Vagina (tissue), 2 donors: ENCODE measurements at regions not wholly inside any gene's neighbourhood (a gene's known extent, or its start where the extent isn't known, plus 50 kb on each side); places are given as distances from the start of the nearest gene placed in this dataset.

Experiments
- CTCF ChIP-seq, 3 experiments: fragments of 450-650 bp in 2 of 3; fragments of 200-600 bp in 1 of 3; sonication (generic) in 1 of 3; IDR thresholded peaks; one replicate each; pipeline ENCODE4 v1.5.1; 2017 to 2019; ENCODE audit warnings: antibody characterized with exemption in 3 of 3, mild to moderate bottlenecking in 2 of 3, moderate library complexity in 2 of 3
- POLR2A ChIP-seq, 2 donors: fragments of 450-650 bp; IDR thresholded peaks; one replicate each; pipeline ENCODE4 v1.6.1; 2017; ENCODE audit warnings: antibody characterized with exemption in 2 of 2, mild to moderate bottlenecking in 2 of 2, moderate library complexity in 2 of 2
- POLR2AphosphoS5 ChIP-seq, 2 donors: sonication (generic); formaldehyde crosslinking; IDR thresholded peaks; one replicate each; pipeline ENCODE4 v1.9.0; 2017; ENCODE audit warnings: antibody characterized with exemption in 2 of 2, mild to moderate bottlenecking in 2 of 2, low read depth in 1 of 2; ENCODE audit not compliant: insufficient read depth in 1 of 2

- TF ChIP-seq CTCF (IDR thresholded peaks at IDR 0.05), result no peak
- no peak for TF ChIP-seq POLR2A (IDR thresholded peaks at IDR 0.05)
- TF ChIP-seq POLR2AphosphoS5 (IDR thresholded peaks at IDR 0.05; ENCODE audit: insufficient read depth in 1 of 2, low read depth in 1 of 2), result no peak
Observed at GRCh38 chr5:66477596-66477995, 118.6 kb upstream of the MAST4 start.
